Endothelial cell (in vitro differentiated cells): ENCODE measurements at regions not wholly inside any gene's neighbourhood (a gene's known extent, or its start where the extent isn't known, plus 50 kb on each side); places are given as distances from the start of the nearest gene placed in this dataset.

Experiments
- DNase-seq: peaks from one replicate; pipeline ENCODE4 v3.0.0; 2021; ENCODE audit warnings: low spot score
- H3K27ac Mint-ChIP-seq: one replicate; pipeline ENCODE4 v1.8.0; 2021; ENCODE audit warnings: mixed read lengths, inconsistent platforms; ENCODE audit not compliant: unreplicated experiment
- H3K27me3 Mint-ChIP-seq: one replicate; pipeline ENCODE4 v1.8.0; 2021; ENCODE audit warnings: mild to moderate bottlenecking, moderate library complexity, mixed read lengths, inconsistent platforms; ENCODE audit not compliant: unreplicated experiment
- H3K36me3 Mint-ChIP-seq: one replicate; pipeline ENCODE4 v1.8.0; 2021; ENCODE audit warnings: mild to moderate bottlenecking, low read depth, mixed read lengths, inconsistent platforms; ENCODE audit not compliant: unreplicated experiment
- H3K4me1 Mint-ChIP-seq: one replicate; pipeline ENCODE4 v1.8.0; 2021; ENCODE audit warnings: mild to moderate bottlenecking, mixed read lengths, inconsistent platforms; ENCODE audit not compliant: unreplicated experiment
- H3K4me3 Mint-ChIP-seq: one replicate; pipeline ENCODE4 v1.8.0; 2021; ENCODE audit warnings: mild to moderate bottlenecking, mixed read lengths, inconsistent platforms; ENCODE audit not compliant: unreplicated experiment
- H3K9me3 Mint-ChIP-seq: one replicate; pipeline ENCODE4 v1.8.0; 2021; ENCODE audit warnings: mixed read lengths, inconsistent platforms; ENCODE audit not compliant: unreplicated experiment
- CTCF ChIP-seq: fragments of 200-600 bp; sonication (generic); IDR thresholded peaks from one replicate; pipeline ENCODE4 v1.5.0; 2021; ENCODE audit warnings: antibody characterized with exemption; ENCODE audit not compliant: unreplicated experiment

- no peaks in the 10 kb centered on the region for H3K9me3 Mint-ChIP-seq
- no peak overlapping the region for H3K27ac Mint-ChIP-seq
- no peaks in the 10 kb centered on the region for H3K4me1 Mint-ChIP-seq
- no peak overlapping the region for H3K4me3 Mint-ChIP-seq
- DNase-seq, result no peak
- no peak for TF ChIP-seq CTCF
- H3K36me3 Mint-ChIP-seq, result no peaks in the 10 kb centered on the region
- no peaks in the 10 kb centered on the region for H3K27me3 Mint-ChIP-seq
Observed at GRCh38 chr20:52799130-52799529, 173.0 kb upstream of the TSHZ2 start.

- H3K27ac Mint-ChIP-seq, result no peak overlapping the region
- no peaks in the 10 kb centered on the region for H3K9me3 Mint-ChIP-seq
- TF ChIP-seq CTCF, result no peak
- H3K4me1 Mint-ChIP-seq, result no peaks in the 10 kb centered on the region
- no peak overlapping the region for H3K4me3 Mint-ChIP-seq
- no peaks in the 10 kb centered on the region for H3K36me3 Mint-ChIP-seq
- DNase-seq, result no peak
- H3K27me3 Mint-ChIP-seq, result no peaks in the 10 kb centered on the region
Observed at GRCh38 chr20:52798124-52798523, 174.0 kb upstream of the TSHZ2 start.

DNA sequence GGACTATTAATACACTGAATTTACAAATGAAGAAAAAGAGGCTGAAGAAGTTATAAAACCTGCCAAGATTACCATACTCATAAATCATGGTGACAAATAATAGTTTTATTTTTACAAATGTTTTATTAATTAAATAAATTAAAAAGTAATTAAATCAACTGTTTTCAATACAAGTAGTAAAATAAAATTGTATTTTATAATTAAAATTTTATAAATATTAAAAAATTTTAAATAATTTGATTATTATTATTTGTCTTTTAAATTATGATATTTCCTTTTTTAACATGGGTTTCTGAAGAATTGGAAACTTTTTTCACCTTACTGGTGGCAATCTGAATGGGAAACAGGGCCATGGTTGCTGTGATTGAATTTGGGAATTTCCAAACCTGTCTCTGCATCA lies 177.3 kb upstream of the TSHZ2 start:
- H3K36me3 Mint-ChIP-seq, result no peaks in the 10 kb centered on the region
- H3K9me3 Mint-ChIP-seq, result no peaks in the 10 kb centered on the region
- H3K27ac Mint-ChIP-seq, result no peak overlapping the region

GRCh38 chr20:52793339-52793963 lies 178.7 kb upstream of the TSHZ2 start:
- H3K4me1 Mint-ChIP-seq, result peaks cover 2% of the 10 kb centered on the region
- TF ChIP-seq CTCF, result no peak
- H3K27ac Mint-ChIP-seq, result no peak overlapping the region
- no peaks in the 10 kb centered on the region for H3K36me3 Mint-ChIP-seq
- DNase-seq, result no peak
- H3K9me3 Mint-ChIP-seq, result no peaks in the 10 kb centered on the region
- no peak overlapping the region for H3K4me3 Mint-ChIP-seq
- H3K27me3 Mint-ChIP-seq, result no peaks in the 10 kb centered on the region

More for the DNA sequence above, 177.3 kb upstream of the TSHZ2 start:
- H3K27me3 Mint-ChIP-seq, result no peaks in the 10 kb centered on the region
- no peak for DNase-seq
- H3K4me3 Mint-ChIP-seq, result no peak overlapping the region
- TF ChIP-seq CTCF, result no peak
- peaks cover 2% of the 10 kb centered on the region for H3K4me1 Mint-ChIP-seq

- Mint-ChIP-seq H3K27me3 (no peaks in the 10 kb centered on the region), H3K4me1 (peaks cover 2% of the 10 kb centered on the region), H3K27ac (no peak overlapping the region), H3K4me3 (no peak overlapping the region), H3K36me3 (no peaks in the 10 kb centered on the region), H3K9me3 (no peaks in the 10 kb centered on the region)
- TF ChIP-seq CTCF, result no peak
- DNase-seq, result no peak
Observed at GRCh38 chr20:52791091-52791490, 181.1 kb upstream of the TSHZ2 start.
